ENCODE measurements at regions not wholly inside any gene's neighbourhood (a gene's known extent, or its start where the extent isn't known, plus 50 kb on each side); places are given as distances from the start of the nearest gene placed in this dataset.
"Not testable (repeated sequence)": the region's sequence is repeated elsewhere in the genome, so short reads cannot be mapped to it uniquely, and the experiment has no call there.

DNA sequence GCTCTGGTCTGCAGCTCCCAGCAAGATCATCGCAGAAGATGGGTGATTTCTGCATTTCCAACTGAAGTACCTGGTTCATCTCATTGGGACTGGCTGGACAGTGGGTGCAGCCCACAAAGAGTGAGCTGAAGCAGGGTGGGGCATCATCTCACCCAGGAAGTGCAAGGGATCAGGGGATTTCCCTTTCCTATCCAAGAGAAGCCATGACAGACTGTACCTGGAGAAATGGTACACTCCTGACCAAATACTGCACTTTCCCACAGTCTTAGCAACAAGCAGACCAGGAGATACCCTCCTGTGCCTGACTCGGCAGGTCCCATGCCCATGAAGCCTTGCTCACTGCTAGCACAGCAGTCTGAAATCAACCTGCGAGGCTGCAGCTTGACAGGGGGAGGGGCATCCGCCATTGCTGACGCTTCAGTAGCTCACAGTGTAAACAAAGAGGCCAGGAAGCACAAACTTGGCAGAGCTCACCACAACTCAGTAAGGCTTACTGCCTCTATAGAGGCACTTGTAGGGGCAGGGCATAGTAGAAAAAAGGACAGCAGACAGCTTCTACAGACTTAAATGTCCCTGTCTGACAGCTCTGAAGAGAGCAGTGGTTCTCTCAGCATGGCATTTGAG is 60.5 kb downstream of the AREG start:
- DNase-seq = not testable (repeated sequence)

- not testable (repeated sequence) for DNase-seq
Measured at GRCh38 chr4:74509363-74509762, 64.4 kb downstream of the AREG start.

- DNase-seq = no peak
Measured at GRCh38 chr4:74516303-74516702, 71.4 kb downstream of the AREG start.

GRCh38 chr4:74517996-74518395 is 73.1 kb downstream of the AREG start:
- DNase-seq = no peak

GRCh38 chr4:74522251-74522991 is 77.5 kb downstream of the AREG start:
- DNase-seq = no peak

- DNase-seq = no peak
Measured at GRCh38 chr4:74523096-74523495, 78.2 kb downstream of the AREG start.

GRCh38 chr4:74524985-74525384 is 80.0 kb downstream of the AREG start:
- no peak for DNase-seq

GRCh38 chr4:74527049-74527448 is 82.1 kb downstream of the AREG start:
- DNase-seq = no peak

DNA sequence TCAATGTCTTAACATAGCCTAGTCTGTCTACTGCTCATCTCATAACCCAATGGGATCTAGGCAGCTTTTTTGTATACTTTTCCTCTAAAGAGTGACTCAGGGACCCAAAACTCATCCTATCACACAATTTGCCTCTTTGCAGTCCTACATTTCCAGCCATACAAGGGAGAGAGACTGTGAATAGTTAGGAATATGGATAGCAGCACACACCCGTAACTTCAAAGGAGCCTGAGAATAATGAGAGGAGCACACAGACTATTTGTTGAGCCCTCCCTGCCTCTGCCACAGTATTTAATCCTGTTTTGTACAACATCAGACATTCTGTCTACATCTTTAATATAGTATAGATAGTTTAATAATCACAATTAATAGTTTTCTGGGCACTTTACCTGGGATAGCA is 83.2 kb downstream of the AREG start:
- no peak for DNase-seq

- no peak for DNase-seq
Measured at GRCh38 chr4:74529284-74530041, 84.5 kb downstream of the AREG start.

DNA sequence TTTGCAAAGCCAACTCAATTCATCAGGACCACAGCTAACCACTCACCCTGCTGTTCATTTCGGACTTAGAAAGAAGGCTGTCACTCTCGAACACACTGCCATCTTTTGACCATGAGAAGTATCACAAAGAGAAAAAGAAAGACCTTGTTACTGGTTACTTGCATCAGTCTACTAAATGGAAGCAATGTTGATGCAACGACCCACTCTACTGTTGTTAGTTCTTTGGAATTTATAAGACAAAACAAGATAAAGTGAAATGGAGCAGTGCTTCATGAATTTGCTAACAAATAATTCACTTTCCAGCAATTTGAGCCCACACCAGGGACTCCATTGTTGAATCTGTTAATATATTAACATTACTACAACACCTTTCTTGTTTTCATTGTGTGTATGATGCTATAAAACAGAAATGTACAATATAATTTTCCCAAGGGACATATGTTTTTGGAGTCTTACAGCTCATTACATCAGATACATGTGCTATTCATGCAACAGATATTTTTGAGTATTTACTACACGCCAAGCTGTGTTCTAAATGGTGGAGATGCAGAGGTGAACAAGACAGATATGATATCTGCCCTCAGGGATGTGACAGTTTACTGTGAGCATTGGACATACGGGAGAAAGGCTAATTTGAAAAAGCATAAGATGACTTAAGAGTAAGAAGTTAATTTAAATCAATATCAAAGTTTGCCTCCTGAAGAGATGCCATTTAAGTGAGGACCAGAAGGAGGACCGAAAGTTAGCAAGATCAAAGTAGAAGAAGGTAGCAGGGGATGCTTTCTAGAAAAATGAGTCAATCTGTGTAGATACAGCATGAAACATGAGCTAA is 87.2 kb downstream of the AREG start:
- DNase-seq = no peak

DNA sequence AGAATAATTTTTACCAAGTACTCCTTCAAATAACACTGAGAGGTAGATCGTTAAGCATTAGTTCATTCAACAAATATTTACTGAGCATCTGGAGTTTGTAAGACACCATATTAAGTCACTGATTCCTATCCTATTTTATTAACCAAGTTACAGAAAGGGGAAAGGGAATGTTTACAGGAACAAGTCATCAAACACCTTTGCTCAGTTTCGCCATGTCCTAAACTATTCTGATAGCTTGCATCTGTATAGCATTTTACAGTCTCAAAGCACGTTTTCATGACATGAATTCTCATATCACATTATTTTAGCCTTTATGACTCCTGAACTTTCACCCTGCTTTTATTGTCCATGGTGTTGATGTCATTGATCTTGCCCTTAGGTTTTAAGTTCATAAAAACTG is 89.2 kb downstream of the AREG start:
- no peak for DNase-seq

GRCh38 chr4:74534936-74535335 is 90.0 kb downstream of the AREG start:
- DNase-seq = no peak

DNA sequence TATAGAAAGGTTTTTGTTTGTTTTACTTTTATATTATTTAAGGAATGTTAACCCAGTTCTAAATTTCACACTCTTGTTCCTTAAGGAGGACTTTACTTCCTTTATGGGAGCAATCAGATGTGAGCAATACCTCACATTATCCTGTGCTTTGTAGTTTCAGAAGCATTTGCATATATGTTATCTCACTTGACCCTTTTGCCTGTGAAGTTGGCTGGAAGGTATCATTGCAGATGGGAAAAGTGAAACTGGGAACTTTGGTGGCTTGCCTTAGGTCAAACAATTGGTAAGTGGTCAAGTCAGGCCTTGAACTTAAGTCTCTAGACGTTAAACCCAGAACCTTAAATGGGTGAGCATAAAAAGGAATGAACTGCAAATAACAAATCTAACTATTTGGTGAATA is 90.6 kb downstream of the AREG start:
- DNase-seq = no peak

DNA sequence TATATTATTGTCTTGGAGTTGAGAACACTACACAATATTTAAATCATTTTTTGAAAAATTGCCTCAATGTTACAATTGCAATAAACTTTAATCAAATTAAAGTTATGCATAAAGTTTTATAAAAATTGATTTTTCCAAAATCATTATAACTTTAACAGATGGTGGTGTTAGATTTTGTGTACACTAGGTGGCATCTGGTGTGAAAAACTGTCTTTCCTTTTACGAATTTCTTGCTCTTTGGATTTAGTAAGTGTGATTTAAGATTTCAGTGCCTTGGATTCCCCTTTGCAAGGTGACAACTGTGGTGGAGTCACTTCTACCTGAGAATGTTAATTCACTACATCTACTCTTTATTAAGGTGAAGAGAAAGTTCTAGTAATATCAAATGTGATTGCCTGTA is 91.6 kb downstream of the AREG start:
- no peak for DNase-seq

DNA sequence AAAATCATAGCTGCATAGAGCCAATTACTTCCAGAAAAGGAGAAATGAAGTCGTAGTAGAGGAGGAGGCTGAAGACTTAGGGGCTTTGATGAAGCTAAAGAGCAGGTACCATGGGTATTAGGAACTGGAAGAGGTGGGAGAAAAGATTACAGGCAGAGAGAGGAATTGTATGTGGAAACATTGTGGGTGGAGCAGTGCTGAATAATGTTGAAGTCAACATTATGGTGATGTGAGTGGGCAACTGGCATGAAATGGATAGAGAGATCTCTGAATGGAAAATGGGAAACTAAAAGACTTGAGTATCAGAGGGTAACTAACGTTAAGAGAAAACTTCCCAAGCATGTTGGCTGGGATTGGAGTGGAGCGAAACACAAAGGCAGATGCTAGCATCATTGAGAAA is 92.5 kb downstream of the AREG start:
- DNase-seq = no peak

DNA sequence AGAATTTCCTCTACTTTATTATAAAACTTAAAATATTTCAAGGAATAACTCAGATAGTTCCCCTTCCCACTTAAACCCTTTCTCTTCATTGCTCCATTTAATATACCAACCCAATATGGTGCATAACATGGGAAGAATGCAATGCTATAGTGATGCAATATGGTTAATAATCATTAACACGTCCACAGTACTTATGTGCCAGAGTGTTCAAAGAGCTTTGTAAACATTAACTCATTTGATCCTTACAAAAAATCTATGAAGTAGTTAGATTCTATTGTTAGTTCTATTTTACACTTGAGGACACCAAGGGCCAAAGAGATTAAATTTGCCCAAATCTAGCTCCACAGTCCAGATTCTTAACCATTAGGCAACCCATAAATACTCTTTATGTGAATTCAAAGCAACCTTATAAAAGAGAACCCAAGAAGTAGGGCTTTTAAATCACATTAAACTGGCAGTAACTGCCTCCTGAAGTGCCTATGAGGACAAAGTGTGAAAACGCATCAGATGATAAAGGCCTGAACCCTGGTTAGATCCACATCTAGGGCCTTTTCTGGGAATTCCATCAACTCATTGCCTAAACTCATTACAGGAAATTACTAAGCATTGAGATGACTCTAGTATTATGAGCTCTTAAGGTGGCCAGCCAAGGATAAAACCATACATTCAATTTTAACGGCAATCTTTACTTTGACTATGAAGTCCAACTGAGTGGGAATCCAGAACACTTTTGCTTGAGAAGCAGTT is 94.3 kb downstream of the AREG start:
- no peak for DNase-seq

GRCh38 chr4:74540193-74540592 is 95.3 kb downstream of the AREG start:
- no peak for DNase-seq

DNA sequence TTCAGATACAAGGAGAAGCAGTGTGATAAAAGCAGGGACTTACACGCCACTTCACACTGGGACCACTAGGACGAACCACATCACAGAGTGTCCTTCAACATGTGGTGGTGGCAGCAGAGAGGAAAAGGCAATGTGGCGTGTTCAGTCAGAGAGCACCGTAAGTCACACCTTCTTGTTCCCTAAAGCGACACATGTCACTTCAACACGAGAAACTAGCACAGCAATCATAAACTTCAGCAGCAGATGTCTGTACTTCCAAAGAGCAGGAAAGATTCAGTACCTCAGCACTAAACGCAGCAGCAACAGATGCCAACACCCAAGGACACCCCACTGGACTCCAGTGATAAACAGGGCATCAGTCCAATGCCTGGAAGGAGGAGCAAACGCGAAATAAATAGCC is 96.7 kb downstream of the AREG start:
- no peak for DNase-seq

DNA sequence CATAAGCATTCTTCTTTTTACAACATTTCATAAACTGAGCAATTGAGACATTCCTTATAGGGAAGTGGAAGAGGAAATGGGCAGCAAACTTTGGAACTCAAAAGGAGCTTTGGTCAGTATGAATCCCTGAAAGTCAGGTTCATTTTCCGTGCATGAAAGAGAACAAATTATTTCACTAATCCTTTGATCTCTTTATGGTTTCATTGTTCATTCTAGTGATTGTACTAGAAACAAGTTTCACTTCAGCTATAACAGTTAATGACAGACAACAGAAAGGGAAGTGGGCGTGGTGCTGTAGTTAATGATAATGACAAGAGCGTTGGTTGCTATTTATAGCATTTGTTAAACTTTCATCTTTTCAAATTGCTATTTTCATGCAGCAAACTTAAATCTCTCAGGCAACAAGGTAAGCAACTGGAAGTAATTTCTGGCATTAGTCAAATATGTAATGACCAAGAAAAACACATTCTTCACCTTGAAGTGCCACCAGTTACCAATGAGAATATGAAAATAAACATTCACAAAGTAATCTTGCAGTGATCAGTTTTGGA is 98.4 kb downstream of the AREG start:
- no peak for DNase-seq

DNA sequence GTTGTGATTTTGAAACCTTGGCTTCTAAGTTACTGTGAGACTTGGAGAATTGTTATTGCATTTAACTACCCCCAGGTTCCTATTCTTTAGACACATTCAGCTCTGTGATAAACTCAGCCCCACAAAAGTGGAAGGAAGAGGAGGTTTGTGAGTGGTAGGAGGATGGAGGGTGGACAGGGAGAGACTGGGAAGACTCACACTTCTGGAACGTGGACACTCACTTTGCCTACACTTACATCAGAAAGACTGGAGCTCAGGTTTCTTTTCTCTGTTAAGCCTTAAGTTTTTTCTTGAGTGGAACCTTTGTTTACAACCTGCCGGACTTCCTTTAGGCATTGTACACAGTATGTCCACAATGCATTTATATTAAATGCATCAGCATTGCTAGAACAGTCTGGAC is 99.0 kb downstream of the AREG start:
- DNase-seq = no peak

Data from activated CD4-positive, alpha-beta T cell treated with anti-CD3 and anti-CD28 coated beads, Interleukin-2, amount 50 U/mL, for 1 hour (primary cell).